GM23338 (cell line): ENCODE measurements at regions not wholly inside any gene's neighbourhood (a gene's known extent, or its start where the extent isn't known, plus 50 kb on each side); places are given as distances from the start of the nearest gene placed in this dataset.

Experiments used
- ATAC-seq: fragments of 200-7000 bp; cut with Tn5 transposase; 3 replicates; pipeline ENCODE4 v1.9.1; 2020
- DNase-seq: peaks from one replicate; pipeline ENCODE4 v3.0.0-alpha.2; 2015; ENCODE audit warnings: low spot score
- H2AFZ ChIP-seq: fragments of 200-600 bp; sonication (generic); 2 replicates; pipeline ENCODE4 v1.8.0; 2016; ENCODE audit warnings: antibody characterized with exemption, mild to moderate bottlenecking, moderate library complexity
- H3F3A ChIP-seq: fragments of 200-600 bp; sonication (generic); replicated peaks from 2 replicates; pipeline ENCODE4 v1.8.0; 2017; ENCODE audit warnings: antibody characterized with exemption, mixed run types, low read depth
- H3K27ac ChIP-seq: fragments of 200-600 bp; sonication (generic); 2 replicates; pipeline ENCODE4 v1.6.1; 2016; ENCODE audit warnings: low read depth
- H3K27me3 ChIP-seq: fragments of 200-600 bp; sonication (generic); 2 replicates; pipeline ENCODE4 v1.8.0; 2016; ENCODE audit warnings: mild to moderate bottlenecking, mixed run types, moderate library complexity; ENCODE audit not compliant: insufficient read depth
- H3K36me3 ChIP-seq: fragments of 200-600 bp; sonication (generic); 2 replicates; pipeline ENCODE4 v1.8.0; 2016; ENCODE audit warnings: mild to moderate bottlenecking; ENCODE audit not compliant: insufficient read depth
- H3K4me1 ChIP-seq: fragments of 200-600 bp; sonication (generic); 2 replicates; pipeline ENCODE4 v1.8.0; 2016; ENCODE audit warnings: mild to moderate bottlenecking, moderate library complexity; ENCODE audit not compliant: insufficient read depth
- H3K4me2 ChIP-seq: fragments of 200-600 bp; sonication (generic); 2 replicates; pipeline ENCODE4 v1.7.1; 2017; ENCODE audit warnings: mixed run types
- H3K4me3 ChIP-seq: fragments of 200-600 bp; sonication (generic); 2 replicates; pipeline ENCODE4 v1.6.1; 2016; ENCODE audit warnings: mixed run types
- H3K79me2 ChIP-seq: fragments of 200-600 bp; sonication (generic); replicated peaks from 2 replicates; pipeline ENCODE4 v1.8.0; 2017; ENCODE audit warnings: mild to moderate bottlenecking; ENCODE audit not compliant: insufficient read depth
- H3K9me2 ChIP-seq: fragments of 200-600 bp; sonication (generic); 2 replicates; pipeline ENCODE4 v1.8.0; 2017; ENCODE audit not compliant: insufficient read depth
- H4K20me1 ChIP-seq: fragments of 200-600 bp; sonication (generic); replicated peaks from 2 replicates; pipeline ENCODE4 v1.8.0; 2017; ENCODE audit warnings: mild to moderate bottlenecking; ENCODE audit not compliant: insufficient read depth
- H3K27ac Mint-ChIP-seq: 2 replicates; pipeline ENCODE4 v1.8.0; 2020; ENCODE audit warnings: inconsistent platforms, mild to moderate bottlenecking, moderate library complexity, mixed read lengths
- H3K27me3 Mint-ChIP-seq: 3 replicates; pipeline ENCODE4 v1.8.0; 2022; ENCODE audit warnings: low read depth, mild to moderate bottlenecking, moderate library complexity, mixed read lengths, inconsistent platforms; ENCODE audit not compliant: insufficient read depth, poor library complexity
- H3K36me3 Mint-ChIP-seq: 3 replicates; pipeline ENCODE4 v1.8.0; 2021; ENCODE audit warnings: low read depth, mild to moderate bottlenecking, inconsistent platforms, moderate library complexity, mixed read lengths
- H3K4me1 Mint-ChIP-seq: 3 replicates; pipeline ENCODE4 v1.8.0; 2020; ENCODE audit warnings: mild to moderate bottlenecking, inconsistent platforms, mixed read lengths
- H3K4me3 Mint-ChIP-seq: 3 replicates; pipeline ENCODE4 v1.8.0; 2021; ENCODE audit warnings: moderate library complexity, mild to moderate bottlenecking, inconsistent platforms, mixed read lengths
- H3K9me3 Mint-ChIP-seq: 3 replicates; pipeline ENCODE4 v1.8.0; 2020; ENCODE audit warnings: moderate library complexity, mild to moderate bottlenecking, inconsistent platforms, mixed read lengths
- EZH2phosphoT487 ChIP-seq: fragments of 200-600 bp; sonication (generic); IDR thresholded peaks from one replicate; pipeline ENCODE4 v1.8.1; 2018; ENCODE audit warnings: antibody characterized with exemption; ENCODE audit not compliant: unreplicated experiment
- JUNB ChIP-seq: IDR thresholded peaks from one replicate; pipeline ENCODE4 v1.6.1; 2016; ENCODE audit warnings: antibody characterized with exemption; ENCODE audit not compliant: unreplicated experiment
- POLR2AphosphoS5 ChIP-seq: IDR thresholded peaks from 2 replicates; pipeline ENCODE4 v1.6.1; 2016; ENCODE audit warnings: antibody characterized with exemption, low read depth
- STAT1 ChIP-seq: IDR thresholded peaks from one replicate; pipeline ENCODE4 v1.6.1; 2016; ENCODE audit warnings: antibody characterized with exemption; ENCODE audit not compliant: unreplicated experiment
- ZNF114 ChIP-seq: fragments of 250-450 bp; sonication (Bioruptor Pico); IDR thresholded peaks from 2 replicates; pipeline ENCODE4 v1.5.0; 2020; ENCODE audit warnings: mild to moderate bottlenecking, moderate library complexity
- TF ChIP-seq, protein P1 (sequence below): fragments of 250-450 bp; sonication (Bioruptor Pico); IDR thresholded peaks from 2 replicates; pipeline ENCODE4 v1.5.0; 2020; ENCODE audit warnings: mild to moderate bottlenecking, moderate library complexity

- TF ChIP-seq, protein P1, sequence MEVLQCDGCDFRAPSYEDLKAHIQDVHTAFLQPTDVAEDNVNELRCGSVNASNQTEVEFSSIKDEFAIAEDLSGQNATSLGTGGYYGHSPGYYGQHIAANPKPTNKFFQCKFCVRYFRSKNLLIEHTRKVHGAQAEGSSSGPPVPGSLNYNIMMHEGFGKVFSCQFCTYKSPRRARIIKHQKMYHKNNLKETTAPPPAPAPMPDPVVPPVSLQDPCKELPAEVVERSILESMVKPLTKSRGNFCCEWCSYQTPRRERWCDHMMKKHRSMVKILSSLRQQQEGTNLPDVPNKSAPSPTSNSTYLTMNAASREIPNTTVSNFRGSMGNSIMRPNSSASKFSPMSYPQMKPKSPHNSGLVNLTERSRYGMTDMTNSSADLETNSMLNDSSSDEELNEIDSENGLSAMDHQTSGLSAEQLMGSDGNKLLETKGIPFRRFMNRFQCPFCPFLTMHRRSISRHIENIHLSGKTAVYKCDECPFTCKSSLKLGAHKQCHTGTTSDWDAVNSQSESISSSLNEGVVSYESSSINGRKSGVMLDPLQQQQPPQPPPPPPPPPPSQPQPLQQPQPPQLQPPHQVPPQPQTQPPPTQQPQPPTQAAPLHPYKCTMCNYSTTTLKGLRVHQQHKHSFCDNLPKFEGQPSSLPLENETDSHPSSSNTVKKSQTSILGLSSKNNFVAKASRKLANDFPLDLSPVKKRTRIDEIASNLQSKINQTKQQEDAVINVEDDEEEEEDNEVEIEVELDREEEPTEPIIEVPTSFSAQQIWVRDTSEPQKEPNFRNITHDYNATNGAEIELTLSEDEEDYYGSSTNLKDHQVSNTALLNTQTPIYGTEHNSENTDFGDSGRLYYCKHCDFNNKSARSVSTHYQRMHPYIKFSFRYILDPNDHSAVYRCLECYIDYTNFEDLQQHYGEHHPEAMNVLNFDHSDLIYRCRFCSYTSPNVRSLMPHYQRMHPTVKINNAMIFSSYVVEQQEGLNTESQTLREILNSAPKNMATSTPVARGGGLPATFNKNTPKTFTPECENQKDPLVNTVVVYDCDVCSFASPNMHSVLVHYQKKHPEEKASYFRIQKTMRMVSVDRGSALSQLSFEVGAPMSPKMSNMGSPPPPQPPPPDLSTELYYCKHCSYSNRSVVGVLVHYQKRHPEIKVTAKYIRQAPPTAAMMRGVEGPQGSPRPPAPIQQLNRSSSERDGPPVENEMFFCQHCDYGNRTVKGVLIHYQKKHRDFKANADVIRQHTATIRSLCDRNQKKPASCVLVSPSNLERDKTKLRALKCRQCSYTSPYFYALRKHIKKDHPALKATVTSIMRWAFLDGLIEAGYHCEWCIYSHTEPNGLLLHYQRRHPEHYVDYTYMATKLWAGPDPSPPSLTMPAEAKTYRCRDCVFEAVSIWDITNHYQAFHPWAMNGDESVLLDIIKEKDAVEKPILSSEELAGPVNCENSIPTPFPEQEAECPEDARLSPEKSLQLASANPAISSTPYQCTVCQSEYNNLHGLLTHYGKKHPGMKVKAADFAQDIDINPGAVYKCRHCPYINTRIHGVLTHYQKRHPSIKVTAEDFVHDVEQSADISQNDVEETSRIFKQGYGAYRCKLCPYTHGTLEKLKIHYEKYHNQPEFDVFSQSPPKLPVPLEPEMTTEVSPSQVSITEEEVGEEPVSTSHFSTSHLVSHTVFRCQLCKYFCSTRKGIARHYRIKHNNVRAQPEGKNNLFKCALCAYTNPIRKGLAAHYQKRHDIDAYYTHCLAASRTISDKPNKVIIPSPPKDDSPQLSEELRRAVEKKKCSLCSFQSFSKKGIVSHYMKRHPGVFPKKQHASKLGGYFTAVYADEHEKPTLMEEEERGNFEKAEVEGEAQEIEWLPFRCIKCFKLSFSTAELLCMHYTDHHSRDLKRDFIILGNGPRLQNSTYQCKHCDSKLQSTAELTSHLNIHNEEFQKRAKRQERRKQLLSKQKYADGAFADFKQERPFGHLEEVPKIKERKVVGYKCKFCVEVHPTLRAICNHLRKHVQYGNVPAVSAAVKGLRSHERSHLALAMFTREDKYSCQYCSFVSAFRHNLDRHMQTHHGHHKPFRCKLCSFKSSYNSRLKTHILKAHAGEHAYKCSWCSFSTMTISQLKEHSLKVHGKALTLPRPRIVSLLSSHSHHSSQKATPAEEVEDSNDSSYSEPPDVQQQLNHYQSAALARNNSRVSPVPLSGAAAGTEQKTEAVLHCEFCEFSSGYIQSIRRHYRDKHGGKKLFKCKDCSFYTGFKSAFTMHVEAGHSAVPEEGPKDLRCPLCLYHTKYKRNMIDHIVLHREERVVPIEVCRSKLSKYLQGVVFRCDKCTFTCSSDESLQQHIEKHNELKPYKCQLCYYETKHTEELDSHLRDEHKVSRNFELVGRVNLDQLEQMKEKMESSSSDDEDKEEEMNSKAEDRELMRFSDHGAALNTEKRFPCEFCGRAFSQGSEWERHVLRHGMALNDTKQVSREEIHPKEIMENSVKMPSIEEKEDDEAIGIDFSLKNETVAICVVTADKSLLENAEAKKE (CRISPR knock-in tag), result no peak
- TF ChIP-seq JUNB (no peak), EZH2phosphoT487 (no peak), POLR2AphosphoS5 (no peak), ZNF114 (CRISPR knock-in tag) (no peak)
These were observed 72.5 kb upstream of the CTBP2 start (continued) for GRCh38 chr10:125232841-125233240.

DNA sequence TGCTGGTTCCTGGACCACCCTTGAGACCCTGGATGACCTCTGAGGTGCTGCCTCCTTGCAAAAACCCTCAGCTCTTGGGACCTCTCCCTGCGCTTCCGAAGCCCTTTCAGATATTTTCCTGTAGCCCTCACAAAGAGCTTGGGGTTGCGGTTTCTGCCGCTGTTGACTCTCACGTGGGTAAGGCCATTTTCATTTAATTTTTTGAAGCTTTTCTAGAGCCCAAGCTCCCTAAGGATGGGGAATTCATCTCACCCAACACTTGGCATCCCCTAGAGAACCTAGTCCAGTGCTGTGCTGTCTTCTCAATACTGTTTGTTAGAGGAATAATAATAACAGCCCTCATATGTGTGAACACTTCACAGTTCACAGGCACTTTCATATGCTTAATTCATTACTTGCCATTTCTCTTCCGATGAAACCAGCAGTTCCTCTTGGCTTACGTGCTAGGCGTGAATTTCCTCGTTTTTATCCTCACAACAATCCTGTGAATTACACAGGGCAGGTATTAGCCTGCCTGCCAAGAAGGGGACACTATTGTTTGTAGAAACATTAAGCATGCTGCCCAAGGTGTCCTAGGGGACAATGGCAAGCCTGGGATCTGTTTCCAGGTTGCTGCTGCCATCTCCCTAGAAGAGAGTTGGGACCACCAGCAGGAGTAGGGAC, 71.6 kb upstream of the CTBP2 start:
- H3K4me3 Mint-ChIP-seq, result no peak overlapping the region
- ATAC-seq, result no peak
- TF ChIP-seq, protein P1 (CRISPR knock-in tag), result no peak
- no peak for TF ChIP-seq STAT1

More for the DNA sequence above, 71.6 kb upstream of the CTBP2 start:
- H3K27me3 Mint-ChIP-seq, result peaks cover 2% of the 10 kb centered on the region
- Histone ChIP-seq H3K4me2 (no peak overlapping the region), H3K79me2 (no peaks in the 10 kb centered on the region), H3F3A (no peaks in the 10 kb centered on the region), H3K4me1 (peaks cover 18% of the 10 kb centered on the region), H2AFZ (peak overlapping the region; percentile 43; the same call in 1 of the 2 replicates), H3K27ac (no peak overlapping the region), H3K4me3 (no peak overlapping the region), H3K36me3 (no peaks in the 10 kb centered on the region), H3K9me2 (0 out of 2 replicates have a peak, but pooled peaks cover 3% of the 10 kb centered on the region), H4K20me1 (no peaks in the 10 kb centered on the region), H3K27me3 (no peaks in the 10 kb centered on the region)
- H3K27ac Mint-ChIP-seq, result no peak overlapping the region
- no peak for DNase-seq
- no peaks in the 10 kb centered on the region for H3K36me3 Mint-ChIP-seq
- peaks cover 29% of the 10 kb centered on the region for H3K4me1 Mint-ChIP-seq
- H3K9me3 Mint-ChIP-seq, result no peaks in the 10 kb centered on the region; the same call in 2 of the 3 replicates
